CD4-positive, alpha-beta T cell treated with Interleukin-10 for 1 hour (primary cell): ENCODE measurements at regions not wholly inside any gene's neighbourhood (a gene's known extent, or its start where the extent isn't known, plus 50 kb on each side); places are given as distances from the start of the nearest gene placed in this dataset.

Source experiments
- DNase-seq: peaks from one replicate; pipeline ENCODE4 v3.0.0-alpha.2; 2020

- peak; percentile 21 for DNase-seq
Measured at GRCh38 chr9:93827545-93828330, 127.4 kb downstream of the BARX1 start.

GRCh38 chr9:93826905-93827544 lies 128.1 kb downstream of the BARX1 start:
- DNase-seq: no peak

- peak; percentile 47 for DNase-seq
Measured at GRCh38 chr9:93826209-93826608, 128.9 kb downstream of the BARX1 start.

GRCh38 chr9:93825348-93826115 lies 129.6 kb downstream of the BARX1 start:
- no peak for DNase-seq

GRCh38 chr9:93824386-93825294 lies 130.5 kb downstream of the BARX1 start:
- no peak for DNase-seq

GRCh38 chr9:93823245-93824072 lies 131.7 kb downstream of the BARX1 start:
- DNase-seq: no peak

GRCh38 chr9:93822229-93822628 lies 132.9 kb downstream of the BARX1 start:
- no peak for DNase-seq

- DNase-seq: no peak
Measured at GRCh38 chr9:93821307-93821703, 133.8 kb downstream of the BARX1 start.

GRCh38 chr9:93820667-93821306 lies 134.4 kb downstream of the BARX1 start:
- no peak for DNase-seq

- DNase-seq: no peak
Measured at GRCh38 chr9:93819905-93820304, 135.2 kb downstream of the BARX1 start.

GRCh38 chr9:93818827-93819472 lies 136.2 kb downstream of the BARX1 start:
- no peak for DNase-seq

GRCh38 chr9:93818237-93818636 lies 136.9 kb downstream of the BARX1 start:
- DNase-seq: no peak

GRCh38 chr9:93815677-93816076 lies 139.5 kb downstream of the BARX1 start:
- DNase-seq: no peak

- no peak for DNase-seq
Measured at GRCh38 chr9:93815135-93815534, 140.0 kb downstream of the BARX1 start.

- no peak for DNase-seq
Measured at GRCh38 chr9:93814077-93814956, 140.8 kb downstream of the BARX1 start.

GRCh38 chr9:93813221-93814076 lies 141.7 kb downstream of the BARX1 start:
- DNase-seq: no peak

- no peak for DNase-seq
Measured at GRCh38 chr9:93812410-93812668, 142.8 kb downstream of the BARX1 start.

GRCh38 chr9:93810028-93810971 lies 144.9 kb downstream of the BARX1 start:
- DNase-seq: no peak
